Heart left ventricle (tissue), 16 donors: ENCODE measurements at regions not wholly inside any gene's neighbourhood (a gene's known extent, or its start where the extent isn't known, plus 50 kb on each side); places are given as distances from the start of the nearest gene placed in this dataset.

Experiments
- ATAC-seq, 4 donors: fragments of 200-7000 bp; cut with Tn5 transposase; one replicate each; pipeline ENCODE4 v1.9.1; 2020 to 2022; ENCODE audit warnings: moderate library complexity in 4 of 4, mild to moderate bottlenecking in 3 of 4, moderate number of reproducible peaks in 1 of 4
- DNase-seq, 5 donors: peaks; one replicate each; pipeline ENCODE4 v3.0.0-alpha.2; 2020
- H3K27ac ChIP-seq, 12 donors: fragments of 200-600 bp; sonication (generic) in 4 of 12; one replicate each; pipeline versions ENCODE4 v1.5.0 to v1.8.0; 2016 to 2022; ENCODE audit warnings: mild to moderate bottlenecking in 2 of 12
- H3K27me3 ChIP-seq, 9 donors: fragments of 200-600 bp; sonication (generic) in 2 of 9; one replicate each; pipeline versions ENCODE4 v1.5.1 to v1.8.0; 2016 to 2022; ENCODE audit warnings: mild to moderate bottlenecking in 3 of 9
- H3K36me3 ChIP-seq, 9 donors: fragments of 200-600 bp; sonication (generic) in 2 of 9; one replicate each; pipeline versions ENCODE4 v1.5.0 to v1.8.0; 2018 to 2022; ENCODE audit warnings: mild to moderate bottlenecking in 2 of 9
- H3K4me1 ChIP-seq, 12 donors: fragments of 200-600 bp; sonication (generic) in 4 of 12; one replicate each; pipeline versions ENCODE4 v1.5.0 to v1.8.0; 2016 to 2022; ENCODE audit warnings: mild to moderate bottlenecking in 3 of 12
- H3K4me3 ChIP-seq, 12 donors: fragments of 200-600 bp; sonication (generic) in 4 of 12; one replicate each; pipeline versions ENCODE4 v1.5.0 to v1.8.0; 2017 to 2022; ENCODE audit warnings: mild to moderate bottlenecking in 9 of 12, moderate library complexity in 4 of 12
- H3K9me3 ChIP-seq, 12 donors: fragments of 200-600 bp; sonication (generic) in 4 of 12; one replicate each; pipeline versions ENCODE4 v1.5.0 to v1.8.0; 2016 to 2022; ENCODE audit warnings: mild to moderate bottlenecking in 1 of 12
- POLR2A ChIP-seq, 2 donors: fragments of 450-650 bp; IDR thresholded peaks; one replicate each; pipeline ENCODE4 v1.6.1; 2017; ENCODE audit warnings: antibody characterized with exemption in 2 of 2, mild to moderate bottlenecking in 2 of 2, moderate library complexity in 2 of 2
- WGBS, 4 donors: extraction: QIAGEN DNeasy Blood & Tissue Kit in 2 of 4; methylation state at CpG; one replicate each; pipeline versions ENCODE4 v1.1.5 to v1.1.7; 2013 to 2018; 5-methylcytosine and 5-hydroxymethylcytosine counted together
- intact Hi-C, 10 donors: fragments of 100-400 bp; cut with DNase I; formaldehyde crosslinking; loops; one replicate each; pipeline versions ENCODE4 v1.11.1 to v1.14.2; 2022
- TF ChIP-seq, protein P1 (sequence below), 12 donors: fragments of 200-600 bp; sonication (generic) in 4 of 12; IDR thresholded peaks; one replicate each; pipeline versions ENCODE4 v1.5.0 to v1.8.0; 2018 to 2022; ENCODE audit warnings: antibody characterized with exemption in 12 of 12, mild to moderate bottlenecking in 5 of 12
- donor health status: ischemic (EF 13 %, LVEDD 7.1; RV severe dilation, severe dysfunction).
- donor health status: healthy with polysubstance abuse.
- donor health status: DM: no; HTN: yes; CAD: no.
- donor health status: DM: no; HTN: no; CAD: no.
- donor health status: ischemic (EF 25% LVEDD 6.9; RV normal size, moderate dysfunction).
- donor health status: ischemic (EF 25% LVEDD 5.7; RV mildly dilated, moderate dysfunction).
- donor health status: healthy.
- donor health status: DM: yes; HTN: yes; CAD: no.
- donor health status: ischemic (EF 35%, LVEDD 5.7; RV mildly dilated, moderate dysfunction).
- donor health status: nonischemic (EF 11% LVEDD 7.7; RV severe dilation, severe dysfunction).
- donor health status: DM: yes; HTN: yes; CAD: no.
- donor health status: PGD.
- donor health status: ischemic (EF 29% LVEDD 5.4; RV normal size, mild dysfunction).
- donor health status: nonischemic (EF 23%, LVEDD 6.1; RV moderate dilation, normal function).

- Histone ChIP-seq H3K36me3 (no peaks in the 10 kb centered on the region), H3K27ac (no peak overlapping the region), H3K27me3 (no peaks in the 10 kb centered on the region), H3K4me1 (peaks cover 0 to 27% (median 0%) of the 10 kb centered on the region in 12 donors), H3K4me3 (no peak overlapping the region), H3K9me3 (no peaks in the 10 kb centered on the region)
- TF ChIP-seq, protein P1, sequence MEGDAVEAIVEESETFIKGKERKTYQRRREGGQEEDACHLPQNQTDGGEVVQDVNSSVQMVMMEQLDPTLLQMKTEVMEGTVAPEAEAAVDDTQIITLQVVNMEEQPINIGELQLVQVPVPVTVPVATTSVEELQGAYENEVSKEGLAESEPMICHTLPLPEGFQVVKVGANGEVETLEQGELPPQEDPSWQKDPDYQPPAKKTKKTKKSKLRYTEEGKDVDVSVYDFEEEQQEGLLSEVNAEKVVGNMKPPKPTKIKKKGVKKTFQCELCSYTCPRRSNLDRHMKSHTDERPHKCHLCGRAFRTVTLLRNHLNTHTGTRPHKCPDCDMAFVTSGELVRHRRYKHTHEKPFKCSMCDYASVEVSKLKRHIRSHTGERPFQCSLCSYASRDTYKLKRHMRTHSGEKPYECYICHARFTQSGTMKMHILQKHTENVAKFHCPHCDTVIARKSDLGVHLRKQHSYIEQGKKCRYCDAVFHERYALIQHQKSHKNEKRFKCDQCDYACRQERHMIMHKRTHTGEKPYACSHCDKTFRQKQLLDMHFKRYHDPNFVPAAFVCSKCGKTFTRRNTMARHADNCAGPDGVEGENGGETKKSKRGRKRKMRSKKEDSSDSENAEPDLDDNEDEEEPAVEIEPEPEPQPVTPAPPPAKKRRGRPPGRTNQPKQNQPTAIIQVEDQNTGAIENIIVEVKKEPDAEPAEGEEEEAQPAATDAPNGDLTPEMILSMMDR (IDR thresholded peaks at IDR 0.05) = peak in 2 of 12 donors; percentile 11 to 20
- no peak for TF ChIP-seq POLR2A (IDR thresholded peaks at IDR 0.05)
- intact Hi-C loops = loop anchor here in 1 of 10 donors (10.0 kb wide), 1 partner anchor 649 kb away; no protein-coding TSS in a partner anchor
- DNase-seq = no peak
- 62 to 69% (median 68%) methylated on average over 14 of the region's 14 CpGs for WGBS, 4 donors
- peak in 1 of 4 donors; percentile 28 for ATAC-seq
Measured at GRCh38 chr6:14863902-14864850, 381.7 kb upstream of the JARID2 start.

- no peak overlapping the region for H3K4me3 ChIP-seq
- H3K9me3 ChIP-seq = no peaks in the 10 kb centered on the region
- H3K27ac ChIP-seq = peak overlapping the region in 1 of 12 donors; percentile 72
- DNase-seq (no peak), ATAC-seq (peak in 3 of 4 donors; percentile 34 to 41 (median 39))
- H3K36me3 ChIP-seq = no peaks in the 10 kb centered on the region
- H3K4me1 ChIP-seq = peaks cover 0 to 27% (median 0%) of the 10 kb centered on the region in 12 donors
- TF ChIP-seq, protein P1 (IDR thresholded peaks at IDR 0.05) = no peak
- no peak for TF ChIP-seq POLR2A (IDR thresholded peaks at IDR 0.05)
- intact Hi-C loops = loop anchor here in 1 of 10 donors (10.0 kb wide), 1 partner anchor 651 kb away; no protein-coding TSS in a partner anchor
- no peaks in the 10 kb centered on the region for H3K27me3 ChIP-seq
- 73 to 74% (median 74%) methylated on average over 5 of the region's 5 CpGs for WGBS, 4 donors
Measured at GRCh38 chr6:14865531-14866100, 380.3 kb upstream of the JARID2 start.

GRCh38 chr6:14867802-14868201 lies 378.1 kb upstream of the JARID2 start:
- H3K4me3 ChIP-seq = no peak overlapping the region
- ATAC-seq = no peak
- H3K27ac ChIP-seq = no peak overlapping the region
- DNase-seq = no peak
- intact Hi-C loops = loop anchor here in 1 of 10 donors (10.0 kb wide), 1 partner anchor 653 kb away; no protein-coding TSS in a partner anchor
- no peaks in the 10 kb centered on the region for H3K9me3 ChIP-seq
- H3K27me3 ChIP-seq = no peaks in the 10 kb centered on the region
- peaks cover 0 to 27% (median 0%) of the 10 kb centered on the region in 12 donors for H3K4me1 ChIP-seq
- TF ChIP-seq, protein P1 (IDR thresholded peaks at IDR 0.05) = no peak
- no peak for TF ChIP-seq POLR2A (IDR thresholded peaks at IDR 0.05)
- WGBS, 4 donors = 94 to 100% (median 98%) methylated on average over 1 of the region's 1 CpG
- no peaks in the 10 kb centered on the region for H3K36me3 ChIP-seq

GRCh38 chr6:14871221-14871620 lies 374.6 kb upstream of the JARID2 start:
- H3K9me3 ChIP-seq = no peaks in the 10 kb centered on the region
- TF ChIP-seq, protein P1 (IDR thresholded peaks at IDR 0.05) = no peak
- TF ChIP-seq POLR2A (IDR thresholded peaks at IDR 0.05) = no peak
- H3K36me3 ChIP-seq = no peaks in the 10 kb centered on the region
- no peak overlapping the region for H3K4me3 ChIP-seq
- peak in 3 of 5 donors; percentile 55 to 83 (median 61) for DNase-seq
- peak overlapping the region in 6 of 12 donors; percentile 25 to 66 (median 58) for H3K27ac ChIP-seq
- intact Hi-C loops = loop anchor here in 4 of 10 donors (10.0 kb wide), 3 partner anchors 374 to 656 kb away; partner anchors contain the start of gene JARID2 (in 1 of the 4)
- WGBS, 4 donors = 52 to 68% (median 53%) methylated on average over 5 of the region's 5 CpGs
- peak; percentile 94 to 98 (median 98) for ATAC-seq
- H3K4me1 ChIP-seq = peaks cover 0 to 16% (median under 1%) of the 10 kb centered on the region in 12 donors
- H3K27me3 ChIP-seq = no peaks in the 10 kb centered on the region
